ENCODE measurements at regions not wholly inside any gene's neighbourhood (a gene's known extent, or its start where the extent isn't known, plus 50 kb on each side); places are given as distances from the start of the nearest gene placed in this dataset.

- H3K4me3 ChIP-seq (ENCODE audit: low read depth in 1 of 2, low read length in 1 of 2): no peak overlapping the region
- no peaks in the 10 kb centered on the region for H3K27me3 ChIP-seq
- H3K9me3 ChIP-seq: no peaks in the 10 kb centered on the region
- H3K4me1 ChIP-seq (ENCODE audit: control insufficient read depth in 1 of 2, insufficient read depth in 1 of 2, low read depth in 1 of 2, low read length in 1 of 2): no peaks in the 10 kb centered on the region
- no peak overlapping the region for H3K27ac ChIP-seq
- TF ChIP-seq, protein P1, sequence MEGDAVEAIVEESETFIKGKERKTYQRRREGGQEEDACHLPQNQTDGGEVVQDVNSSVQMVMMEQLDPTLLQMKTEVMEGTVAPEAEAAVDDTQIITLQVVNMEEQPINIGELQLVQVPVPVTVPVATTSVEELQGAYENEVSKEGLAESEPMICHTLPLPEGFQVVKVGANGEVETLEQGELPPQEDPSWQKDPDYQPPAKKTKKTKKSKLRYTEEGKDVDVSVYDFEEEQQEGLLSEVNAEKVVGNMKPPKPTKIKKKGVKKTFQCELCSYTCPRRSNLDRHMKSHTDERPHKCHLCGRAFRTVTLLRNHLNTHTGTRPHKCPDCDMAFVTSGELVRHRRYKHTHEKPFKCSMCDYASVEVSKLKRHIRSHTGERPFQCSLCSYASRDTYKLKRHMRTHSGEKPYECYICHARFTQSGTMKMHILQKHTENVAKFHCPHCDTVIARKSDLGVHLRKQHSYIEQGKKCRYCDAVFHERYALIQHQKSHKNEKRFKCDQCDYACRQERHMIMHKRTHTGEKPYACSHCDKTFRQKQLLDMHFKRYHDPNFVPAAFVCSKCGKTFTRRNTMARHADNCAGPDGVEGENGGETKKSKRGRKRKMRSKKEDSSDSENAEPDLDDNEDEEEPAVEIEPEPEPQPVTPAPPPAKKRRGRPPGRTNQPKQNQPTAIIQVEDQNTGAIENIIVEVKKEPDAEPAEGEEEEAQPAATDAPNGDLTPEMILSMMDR (IDR thresholded peaks at IDR 0.05): no peak
- peaks cover 39% of the 10 kb centered on the region for H3K36me3 ChIP-seq
These were observed 87.8 kb downstream of the CYB561 start for GRCh38 chr17:63358111-63358839.

DNA sequence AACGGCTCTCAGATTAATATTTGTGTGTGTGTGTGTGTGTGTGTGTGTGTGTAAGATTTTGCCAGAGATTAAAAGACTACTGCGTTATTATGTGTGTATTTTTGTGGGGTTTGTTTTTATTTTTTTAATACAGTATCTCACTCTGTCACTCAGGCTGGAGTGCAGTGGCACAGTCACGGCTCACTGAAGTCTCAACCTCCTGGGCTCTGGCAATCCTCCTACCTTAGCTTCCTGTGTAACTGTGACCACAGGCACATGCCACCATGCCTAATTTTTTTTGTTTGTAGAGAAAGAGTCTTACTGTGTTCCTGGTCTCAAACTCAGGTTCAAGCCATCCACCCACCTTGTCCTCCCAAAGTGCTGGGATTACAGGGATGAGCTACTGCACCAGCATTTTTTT, 87.2 kb downstream of the CYB561 start:
- Histone ChIP-seq H3K4me1 (ENCODE audit: control insufficient read depth in 1 of 2, insufficient read depth in 1 of 2, low read depth in 1 of 2, low read length in 1 of 2) (no peaks in the 10 kb centered on the region), H3K36me3 (peaks cover 39% of the 10 kb centered on the region), H3K27ac (no peak overlapping the region), H3K27me3 (no peaks in the 10 kb centered on the region), H3K4me3 (ENCODE audit: low read depth in 1 of 2, low read length in 1 of 2) (no peak overlapping the region), H3K9me3 (no peaks in the 10 kb centered on the region)
- TF ChIP-seq, protein P1 (IDR thresholded peaks at IDR 0.05): no peak

GRCh38 chr17:63361182-63361581, 84.9 kb downstream of the CYB561 start:
- H3K36me3 ChIP-seq: peaks cover 30% of the 10 kb centered on the region
- no peaks in the 10 kb centered on the region for H3K9me3 ChIP-seq
- no peaks in the 10 kb centered on the region for H3K27me3 ChIP-seq
- no peak overlapping the region for H3K27ac ChIP-seq
- no peak overlapping the region for H3K4me3 ChIP-seq (ENCODE audit: low read depth in 1 of 2, low read length in 1 of 2)
- TF ChIP-seq, protein P1 (IDR thresholded peaks at IDR 0.05): no peak
- no peaks in the 10 kb centered on the region for H3K4me1 ChIP-seq (ENCODE audit: control insufficient read depth in 1 of 2, insufficient read depth in 1 of 2, low read depth in 1 of 2, low read length in 1 of 2)

- Histone ChIP-seq H3K4me1 (ENCODE audit: control insufficient read depth in 1 of 2, insufficient read depth in 1 of 2, low read depth in 1 of 2, low read length in 1 of 2) (no peaks in the 10 kb centered on the region), H3K4me3 (ENCODE audit: low read depth in 1 of 2, low read length in 1 of 2) (no peak overlapping the region), H3K36me3 (peaks cover 35% of the 10 kb centered on the region), H3K27ac (no peak overlapping the region), H3K27me3 (no peaks in the 10 kb centered on the region), H3K9me3 (no peaks in the 10 kb centered on the region)
- TF ChIP-seq, protein P1 (IDR thresholded peaks at IDR 0.05): no peak
These were observed 84.0 kb downstream of the CYB561 start for GRCh38 chr17:63362115-63362514.

DNA sequence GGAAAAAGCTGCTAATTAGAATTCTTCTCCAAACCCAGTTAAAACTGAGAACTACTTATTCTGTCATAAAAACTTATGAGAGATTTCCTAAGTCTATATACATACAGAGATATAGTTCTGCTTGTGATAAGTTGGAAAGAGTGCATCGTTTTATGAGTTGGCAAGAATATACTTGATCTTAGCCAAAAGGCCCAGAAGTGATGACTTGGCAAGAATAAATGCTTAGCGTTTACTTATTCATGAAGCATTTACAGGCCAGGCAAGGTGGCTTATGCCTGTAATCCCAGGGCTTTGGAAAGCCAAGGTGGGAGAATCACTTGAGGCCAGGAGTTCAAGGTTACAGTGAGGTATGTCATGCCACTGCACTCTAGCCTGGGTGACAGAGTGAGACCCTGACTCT, 81.7 kb downstream of the CYB561 start:
- Histone ChIP-seq H3K4me3 (ENCODE audit: low read depth in 1 of 2, low read length in 1 of 2) (no peak overlapping the region), H3K4me1 (ENCODE audit: control insufficient read depth in 1 of 2, insufficient read depth in 1 of 2, low read depth in 1 of 2, low read length in 1 of 2) (no peaks in the 10 kb centered on the region), H3K9me3 (no peaks in the 10 kb centered on the region), H3K27ac (no peak overlapping the region), H3K27me3 (no peaks in the 10 kb centered on the region), H3K36me3 (peaks cover 25% of the 10 kb centered on the region)
- TF ChIP-seq, protein P1 (IDR thresholded peaks at IDR 0.05): no peak

Data from neutrophil (primary cell).